GM13977 (cell line): ENCODE measurements at regions not wholly inside any gene's neighbourhood (a gene's known extent, or its start where the extent isn't known, plus 50 kb on each side); places are given as distances from the start of the nearest gene placed in this dataset.

ENCODE experiments used
- DNase-seq: peaks from one replicate; pipeline ENCODE4 v3.0.0; 2012; ENCODE audit warnings: low spot score
- CTCF ChIP-seq: IDR thresholded peaks from 2 replicates; pipeline ENCODE4 v1.5.1; 2012; ENCODE audit warnings: mild to moderate bottlenecking, control low read depth; ENCODE audit not compliant: insufficient read depth; ENCODE audit errors: extremely low read depth, missing control alignments
- in situ Hi-C: fragments of 300-500 bp; cut with MboI; formaldehyde crosslinking; loops from one replicate; pipeline ENCODE4 v1.12.0; 2022; ENCODE audit warnings: low sequenced_read_pairs, low pct_unique_long_range_greater_than_20kb, mixed read lengths, inconsistent platforms; ENCODE audit not compliant: unreplicated experiment

GRCh38 chr12:103109861-103110260, 152.4 kb downstream of the ASCL1 start:
- in situ Hi-C loops, result no loop called here

GRCh38 chr12:103114296-103115055, 157.0 kb downstream of the ASCL1 start:
- TF ChIP-seq CTCF, result no peak
- in situ Hi-C loops, result no loop called here
- peak; percentile 35 for DNase-seq

More at GRCh38 chr12:103109861-103110260, 152.4 kb downstream of the ASCL1 start:
- no peak for TF ChIP-seq CTCF
- no peak for DNase-seq

GRCh38 chr12:103128862-103129501, 171.5 kb downstream of the ASCL1 start:
- in situ Hi-C loops, result no loop called here
- TF ChIP-seq CTCF, result no peak
- no peak for DNase-seq

- in situ Hi-C loops, result no loop called here
- DNase-seq, result no peak
- TF ChIP-seq CTCF, result no peak
Observed at GRCh38 chr12:103130564-103130963, 173.1 kb downstream of the ASCL1 start.

GRCh38 chr12:103138538-103138937, 181.1 kb downstream of the ASCL1 start:
- DNase-seq, result no peak
- in situ Hi-C loops, result no loop called here

GRCh38 chr12:103139876-103140275, 182.4 kb downstream of the ASCL1 start:
- TF ChIP-seq CTCF, result no peak
- in situ Hi-C loops, result no loop called here
- DNase-seq, result no peak

More at GRCh38 chr12:103138538-103138937, 181.1 kb downstream of the ASCL1 start:
- no peak for TF ChIP-seq CTCF
